ENCODE measurements at regions not wholly inside any gene's neighbourhood (a gene's known extent, or its start where the extent isn't known, plus 50 kb on each side); places are given as distances from the start of the nearest gene placed in this dataset.

GRCh38 chr6:8743170-8743745, 307.9 kb upstream of the SLC35B3 start:
- DNase-seq (ENCODE audit: low read depth), result no peak

- DNase-seq (ENCODE audit: low read depth), result no peak
These were observed 304.1 kb upstream of the SLC35B3 start for GRCh38 chr6:8739454-8739853.

GRCh38 chr6:8738951-8739350, 303.6 kb upstream of the SLC35B3 start:
- DNase-seq (ENCODE audit: low read depth), result no peak

- no peak for DNase-seq (ENCODE audit: low read depth)
These were observed 301.0 kb upstream of the SLC35B3 start for GRCh38 chr6:8736156-8736895.

- DNase-seq (ENCODE audit: low read depth), result no peak
These were observed 298.5 kb upstream of the SLC35B3 start for GRCh38 chr6:8733879-8734278.

GRCh38 chr6:8731874-8732273, 296.5 kb upstream of the SLC35B3 start:
- no peak for DNase-seq (ENCODE audit: low read depth)

- DNase-seq (ENCODE audit: low read depth), result no peak
These were observed 275.5 kb upstream of the SLC35B3 start for GRCh38 chr6:8710668-8711431.

- no peak for DNase-seq (ENCODE audit: low read depth)
These were observed 272.8 kb upstream of the SLC35B3 start for GRCh38 chr6:8707956-8708772.

- no peak for DNase-seq (ENCODE audit: low read depth)
These were observed 272.0 kb upstream of the SLC35B3 start for GRCh38 chr6:8707369-8707768.

GRCh38 chr6:8705435-8706020, 270.2 kb upstream of the SLC35B3 start:
- DNase-seq (ENCODE audit: low read depth), result no peak

GRCh38 chr6:8703059-8703458, 267.7 kb upstream of the SLC35B3 start:
- no peak for DNase-seq (ENCODE audit: low read depth)

GRCh38 chr6:8688821-8689220, 253.5 kb upstream of the SLC35B3 start:
- no peak for DNase-seq (ENCODE audit: low read depth)

GRCh38 chr6:8686077-8686476, 250.7 kb upstream of the SLC35B3 start:
- no peak for DNase-seq (ENCODE audit: low read depth)

- DNase-seq (ENCODE audit: low read depth), result no peak
These were observed 247.9 kb upstream of the SLC35B3 start for GRCh38 chr6:8683204-8683603.

GRCh38 chr6:8679823-8680222, 244.5 kb upstream of the SLC35B3 start:
- no peak for DNase-seq (ENCODE audit: low read depth)

- no peak for DNase-seq (ENCODE audit: low read depth)
These were observed 243.1 kb upstream of the SLC35B3 start for GRCh38 chr6:8678466-8678865.

GRCh38 chr6:8674126-8674525, 238.8 kb upstream of the SLC35B3 start:
- DNase-seq (ENCODE audit: low read depth), result no peak

- DNase-seq (ENCODE audit: low read depth), result no peak
These were observed 237.5 kb upstream of the SLC35B3 start for GRCh38 chr6:8672882-8673281.

- no peak for DNase-seq (ENCODE audit: low read depth)
These were observed 235.4 kb upstream of the SLC35B3 start for GRCh38 chr6:8670792-8671191.

GRCh38 chr6:8664700-8665099, 229.4 kb upstream of the SLC35B3 start:
- no peak for DNase-seq (ENCODE audit: low read depth)

GRCh38 chr6:8664070-8664469, 228.7 kb upstream of the SLC35B3 start:
- no peak for DNase-seq (ENCODE audit: low read depth)

Data from stimulated activated CD8-positive, alpha-beta memory T cell treated with anti-CD3 and anti-CD28 coated beads, Interleukin-4, amount 100 ng/mL, for 24 hours (primary cell).